ENCODE measurements at regions not wholly inside any gene's neighbourhood (a gene's known extent, or its start where the extent isn't known, plus 50 kb on each side); places are given as distances from the start of the nearest gene placed in this dataset.

DNA sequence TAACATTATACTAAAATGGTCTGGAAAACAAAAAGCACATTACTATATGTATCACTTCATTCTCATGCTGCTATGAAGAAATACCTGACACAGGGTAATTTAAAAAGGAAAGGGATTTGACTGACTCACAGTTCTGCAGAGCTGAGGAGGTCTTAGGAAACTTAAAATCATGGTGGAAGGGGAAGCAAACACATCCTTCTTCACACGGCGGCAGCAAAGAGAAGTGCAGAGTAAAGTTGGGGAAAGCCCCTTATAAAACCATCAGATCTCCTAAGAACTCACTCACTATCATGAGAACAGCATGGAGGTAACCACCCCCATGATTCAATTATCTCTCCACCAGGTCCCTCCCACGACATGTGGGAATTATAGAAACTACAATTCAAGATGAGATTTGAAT, 60.0 kb downstream of the FAM181B start:
- no peak for TF ChIP-seq ZNF70 (CRISPR knock-in tag; IDR thresholded peaks at IDR 0.05)
- TF ChIP-seq, protein P1, sequence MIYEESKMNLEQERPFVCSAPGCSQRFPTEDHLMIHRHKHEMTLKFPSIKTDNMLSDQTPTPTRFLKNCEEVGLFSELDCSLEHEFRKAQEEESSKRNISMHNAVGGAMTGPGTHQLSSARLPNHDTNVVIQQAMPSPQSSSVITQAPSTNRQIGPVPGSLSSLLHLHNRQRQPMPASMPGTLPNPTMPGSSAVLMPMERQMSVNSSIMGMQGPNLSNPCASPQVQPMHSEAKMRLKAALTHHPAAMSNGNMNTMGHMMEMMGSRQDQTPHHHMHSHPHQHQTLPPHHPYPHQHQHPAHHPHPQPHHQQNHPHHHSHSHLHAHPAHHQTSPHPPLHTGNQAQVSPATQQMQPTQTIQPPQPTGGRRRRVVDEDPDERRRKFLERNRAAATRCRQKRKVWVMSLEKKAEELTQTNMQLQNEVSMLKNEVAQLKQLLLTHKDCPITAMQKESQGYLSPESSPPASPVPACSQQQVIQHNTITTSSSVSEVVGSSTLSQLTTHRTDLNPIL (CRISPR knock-in tag; IDR thresholded peaks at IDR 0.05; ENCODE audit: low read depth), result no peak
- TF ChIP-seq, protein P2, sequence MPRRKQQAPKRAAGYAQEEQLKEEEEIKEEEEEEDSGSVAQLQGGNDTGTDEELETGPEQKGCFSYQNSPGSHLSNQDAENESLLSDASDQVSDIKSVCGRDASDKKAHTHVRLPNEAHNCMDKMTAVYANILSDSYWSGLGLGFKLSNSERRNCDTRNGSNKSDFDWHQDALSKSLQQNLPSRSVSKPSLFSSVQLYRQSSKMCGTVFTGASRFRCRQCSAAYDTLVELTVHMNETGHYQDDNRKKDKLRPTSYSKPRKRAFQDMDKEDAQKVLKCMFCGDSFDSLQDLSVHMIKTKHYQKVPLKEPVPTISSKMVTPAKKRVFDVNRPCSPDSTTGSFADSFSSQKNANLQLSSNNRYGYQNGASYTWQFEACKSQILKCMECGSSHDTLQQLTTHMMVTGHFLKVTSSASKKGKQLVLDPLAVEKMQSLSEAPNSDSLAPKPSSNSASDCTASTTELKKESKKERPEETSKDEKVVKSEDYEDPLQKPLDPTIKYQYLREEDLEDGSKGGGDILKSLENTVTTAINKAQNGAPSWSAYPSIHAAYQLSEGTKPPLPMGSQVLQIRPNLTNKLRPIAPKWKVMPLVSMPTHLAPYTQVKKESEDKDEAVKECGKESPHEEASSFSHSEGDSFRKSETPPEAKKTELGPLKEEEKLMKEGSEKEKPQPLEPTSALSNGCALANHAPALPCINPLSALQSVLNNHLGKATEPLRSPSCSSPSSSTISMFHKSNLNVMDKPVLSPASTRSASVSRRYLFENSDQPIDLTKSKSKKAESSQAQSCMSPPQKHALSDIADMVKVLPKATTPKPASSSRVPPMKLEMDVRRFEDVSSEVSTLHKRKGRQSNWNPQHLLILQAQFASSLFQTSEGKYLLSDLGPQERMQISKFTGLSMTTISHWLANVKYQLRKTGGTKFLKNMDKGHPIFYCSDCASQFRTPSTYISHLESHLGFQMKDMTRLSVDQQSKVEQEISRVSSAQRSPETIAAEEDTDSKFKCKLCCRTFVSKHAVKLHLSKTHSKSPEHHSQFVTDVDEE (CRISPR knock-in tag; IDR thresholded peaks at IDR 0.05), result no peak
- TF ChIP-seq TCF4 (CRISPR knock-in tag; IDR thresholded peaks at IDR 0.05; ENCODE audit: borderline replicate concordance), result no peak
- TF ChIP-seq, protein P3, sequence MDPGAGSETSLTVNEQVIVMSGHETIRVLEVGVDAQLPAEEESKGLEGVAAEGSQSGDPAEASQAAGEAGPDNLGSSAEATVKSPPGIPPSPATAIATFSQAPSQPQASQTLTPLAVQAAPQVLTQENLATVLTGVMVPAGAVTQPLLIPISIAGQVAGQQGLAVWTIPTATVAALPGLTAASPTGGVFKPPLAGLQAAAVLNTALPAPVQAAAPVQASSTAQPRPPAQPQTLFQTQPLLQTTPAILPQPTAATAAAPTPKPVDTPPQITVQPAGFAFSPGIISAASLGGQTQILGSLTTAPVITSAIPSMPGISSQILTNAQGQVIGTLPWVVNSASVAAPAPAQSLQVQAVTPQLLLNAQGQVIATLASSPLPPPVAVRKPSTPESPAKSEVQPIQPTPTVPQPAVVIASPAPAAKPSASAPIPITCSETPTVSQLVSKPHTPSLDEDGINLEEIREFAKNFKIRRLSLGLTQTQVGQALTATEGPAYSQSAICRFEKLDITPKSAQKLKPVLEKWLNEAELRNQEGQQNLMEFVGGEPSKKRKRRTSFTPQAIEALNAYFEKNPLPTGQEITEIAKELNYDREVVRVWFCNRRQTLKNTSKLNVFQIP (CRISPR knock-in tag; IDR thresholded peaks at IDR 0.05; ENCODE audit: borderline replicate concordance, low read depth), result no peak
- no peak for TF ChIP-seq ZNF565 (CRISPR knock-in tag; conservative IDR thresholded peaks at IDR 0.05; ENCODE audit: low read depth)
- no peak for TF ChIP-seq PPARA (CRISPR knock-in tag; IDR thresholded peaks at IDR 0.05; ENCODE audit: borderline replicate concordance)
- no peak for TF ChIP-seq TOX (CRISPR knock-in tag; IDR thresholded peaks at IDR 0.05; ENCODE audit: borderline replicate concordance)
- no peak for TF ChIP-seq ESRRG (CRISPR knock-in tag; IDR thresholded peaks at IDR 0.05)
- no peak for TF ChIP-seq ISL1 (CRISPR knock-in tag; IDR thresholded peaks at IDR 0.05)
- TF ChIP-seq ZFP3 (CRISPR knock-in tag; IDR thresholded peaks at IDR 0.05), result no peak

DNA sequence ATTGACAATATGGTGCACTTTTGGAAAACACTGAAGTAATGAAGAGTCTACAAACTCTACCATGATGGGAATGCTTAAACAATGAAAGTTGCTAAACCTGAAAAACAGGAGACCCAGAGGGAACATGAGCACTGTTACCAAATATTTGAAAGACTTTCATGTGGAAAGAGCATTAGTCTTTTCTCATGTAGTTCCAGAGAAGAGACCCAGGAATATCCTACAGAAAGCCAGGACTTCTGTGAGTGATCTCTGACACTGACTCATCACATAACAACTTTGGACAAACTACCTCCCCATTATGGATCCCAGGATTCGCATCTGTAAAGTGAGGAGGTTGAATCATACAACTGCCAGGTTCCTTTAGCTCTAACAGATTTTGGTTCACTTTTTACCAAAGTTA, 62.2 kb downstream of the FAM181B start:
- TF ChIP-seq ZNF565 (CRISPR knock-in tag; conservative IDR thresholded peaks at IDR 0.05; ENCODE audit: low read depth) (no peak), ZNF8 (CRISPR knock-in tag; IDR thresholded peaks at IDR 0.05) (no peak), ZC3H10 (CRISPR knock-in tag; IDR thresholded peaks at IDR 0.05) (no peak), TOX (CRISPR knock-in tag; IDR thresholded peaks at IDR 0.05; ENCODE audit: borderline replicate concordance) (no peak), CSDC2 (CRISPR knock-in tag; IDR thresholded peaks at IDR 0.05) (no peak), OSR1 (CRISPR knock-in tag; IDR thresholded peaks at IDR 0.05) (no peak), TCF4 (CRISPR knock-in tag; IDR thresholded peaks at IDR 0.05; ENCODE audit: borderline replicate concordance) (no peak), ZNF70 (CRISPR knock-in tag; IDR thresholded peaks at IDR 0.05) (no peak), RARB (CRISPR knock-in tag; IDR thresholded peaks at IDR 0.05) (no peak), BACH2 (CRISPR knock-in tag; IDR thresholded peaks at IDR 0.05; ENCODE audit: borderline replicate concordance) (no peak), ZFP3 (CRISPR knock-in tag; IDR thresholded peaks at IDR 0.05) (no peak), ARNTL (CRISPR knock-in tag; IDR thresholded peaks at IDR 0.05; ENCODE audit: borderline replicate concordance, low read depth) (no peak)
- TF ChIP-seq, protein P3 (CRISPR knock-in tag; IDR thresholded peaks at IDR 0.05; ENCODE audit: borderline replicate concordance, low read depth), result no peak
- TF ChIP-seq, protein P1 (CRISPR knock-in tag; IDR thresholded peaks at IDR 0.05; ENCODE audit: low read depth), result no peak
- TF ChIP-seq, protein P4, sequence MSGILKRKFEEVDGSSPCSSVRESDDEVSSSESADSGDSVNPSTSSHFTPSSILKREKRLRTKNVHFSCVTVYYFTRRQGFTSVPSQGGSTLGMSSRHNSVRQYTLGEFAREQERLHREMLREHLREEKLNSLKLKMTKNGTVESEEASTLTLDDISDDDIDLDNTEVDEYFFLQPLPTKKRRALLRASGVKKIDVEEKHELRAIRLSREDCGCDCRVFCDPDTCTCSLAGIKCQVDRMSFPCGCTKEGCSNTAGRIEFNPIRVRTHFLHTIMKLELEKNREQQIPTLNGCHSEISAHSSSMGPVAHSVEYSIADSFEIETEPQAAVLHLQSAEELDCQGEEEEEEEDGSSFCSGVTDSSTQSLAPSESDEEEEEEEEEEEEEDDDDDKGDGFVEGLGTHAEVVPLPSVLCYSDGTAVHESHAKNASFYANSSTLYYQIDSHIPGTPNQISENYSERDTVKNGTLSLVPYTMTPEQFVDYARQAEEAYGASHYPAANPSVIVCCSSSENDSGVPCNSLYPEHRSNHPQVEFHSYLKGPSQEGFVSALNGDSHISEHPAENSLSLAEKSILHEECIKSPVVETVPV (CRISPR knock-in tag; IDR thresholded peaks at IDR 0.05), result no peak
- no peak for ATAC-seq

More for the DNA sequence above, 60.0 kb downstream of the FAM181B start:
- no peak for ATAC-seq

DNA sequence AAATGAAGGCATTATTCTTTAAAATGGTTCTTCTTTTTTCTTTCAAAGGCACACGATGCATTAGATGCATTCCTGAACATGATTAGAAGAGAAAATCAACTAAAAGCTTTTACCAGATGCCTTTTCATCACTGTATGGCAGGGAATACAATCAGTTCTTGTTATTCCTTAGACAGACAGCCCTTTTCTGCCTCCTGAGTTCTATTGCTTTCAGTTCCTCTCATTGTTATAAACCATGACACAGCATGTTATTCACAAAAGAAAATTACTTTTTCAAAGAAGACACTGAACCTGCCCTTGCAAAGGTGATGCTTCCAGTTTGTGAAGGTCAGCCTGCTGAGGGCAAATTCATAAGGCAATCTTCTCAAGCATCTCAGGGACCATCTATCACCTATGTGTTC, 70.1 kb downstream of the FAM181B start:
- ATAC-seq, result no peak
- TF ChIP-seq, protein P3 (CRISPR knock-in tag; IDR thresholded peaks at IDR 0.05; ENCODE audit: borderline replicate concordance, low read depth), result no peak
- TF ChIP-seq ESRRG (CRISPR knock-in tag; IDR thresholded peaks at IDR 0.05) (no peak), ZFP30 (CRISPR knock-in tag; IDR thresholded peaks at IDR 0.05) (no peak), ZNF8 (CRISPR knock-in tag; IDR thresholded peaks at IDR 0.05) (no peak), TCF4 (CRISPR knock-in tag; IDR thresholded peaks at IDR 0.05; ENCODE audit: borderline replicate concordance) (no peak), ISL1 (CRISPR knock-in tag; IDR thresholded peaks at IDR 0.05) (no peak), TOX (CRISPR knock-in tag; IDR thresholded peaks at IDR 0.05; ENCODE audit: borderline replicate concordance) (no peak), BACH2 (CRISPR knock-in tag; IDR thresholded peaks at IDR 0.05; ENCODE audit: borderline replicate concordance) (no peak), ZC3H10 (CRISPR knock-in tag; IDR thresholded peaks at IDR 0.05) (no peak)
- TF ChIP-seq, protein P2 (CRISPR knock-in tag; IDR thresholded peaks at IDR 0.05), result no peak

Data from SK-N-SH treated with all-trans-retinoic acid at 6 μM for 48 hours (cell line).